ENCODE measurements at regions not wholly inside any gene's neighbourhood (a gene's known extent, or its start where the extent isn't known, plus 50 kb on each side); places are given as distances from the start of the nearest gene placed in this dataset.

- no peaks in the 10 kb centered on the region for H3K79me1 ChIP-seq (ENCODE audit: low read length)
- H3K27ac ChIP-seq (ENCODE audit: low read depth, low read length), result no peak overlapping the region
These were observed 263.8 kb upstream of the IGFBP7 start for GRCh38 chr4:57373991-57374390.

GRCh38 chr4:57371671-57372070 is 261.5 kb upstream of the IGFBP7 start:
- no peak overlapping the region for H3K23ac ChIP-seq (ENCODE audit: low read length)
- no peak overlapping the region for H3K4me3 ChIP-seq (ENCODE audit: low read depth, low read length)
- H3K4me1 ChIP-seq (ENCODE audit: control insufficient read depth in 1 of 2, insufficient read depth in 2 of 2, low read length in 2 of 2), result peaks cover 0 to 3% of the 10 kb centered on the region in 2 experiments
- no peaks in the 10 kb centered on the region for H3K79me2 ChIP-seq (ENCODE audit: control insufficient read depth, insufficient read depth, low read length, poor library complexity)
- H3K27ac ChIP-seq (ENCODE audit: low read depth, low read length), result no peak overlapping the region
- no peak overlapping the region for H3K9ac ChIP-seq (ENCODE audit: low read length)
- no peak overlapping the region for H3K4me2 ChIP-seq (ENCODE audit: low read length)
- H3K18ac ChIP-seq (ENCODE audit: low read length), result no peak overlapping the region
- WGBS (ENCODE audit: extremely low coverage, insufficient coverage, insufficient read length), result no CpG with 5 or more reads among the region's 4 CpGs
- no peaks in the 10 kb centered on the region for H3K9me3 ChIP-seq (ENCODE audit: insufficient read depth, low read depth, low read length)
- no peak overlapping the region for H4K12ac ChIP-seq (ENCODE audit: low read depth, low read length)
- H2AFZ ChIP-seq (ENCODE audit: insufficient read depth, low read length, poor library complexity), result no peak overlapping the region
- H3K36me3 ChIP-seq (ENCODE audit: control insufficient read depth in 1 of 2, insufficient read depth in 2 of 2, low read length in 2 of 2), result no peaks in the 10 kb centered on the region
- H2BK120ac ChIP-seq (ENCODE audit: insufficient read depth, low read length, poor library complexity), result no peak overlapping the region
- H2BK12ac ChIP-seq (ENCODE audit: low read length), result no peak overlapping the region
- H3K27me3 ChIP-seq (ENCODE audit: insufficient read depth, low read length), result no peaks in the 10 kb centered on the region
- no peak overlapping the region for H3K4ac ChIP-seq (ENCODE audit: low read depth, low read length)
- no peak for DNase-seq
- H4K91ac ChIP-seq (ENCODE audit: low read depth, low read length), result no peak overlapping the region
- H3K14ac ChIP-seq (ENCODE audit: low read length), result no peak overlapping the region
- no peak overlapping the region for H2BK5ac ChIP-seq (ENCODE audit: low read depth, low read length, poor library complexity)
- H3K79me1 ChIP-seq (ENCODE audit: low read length), result no peaks in the 10 kb centered on the region
- no peak overlapping the region for H2AK5ac ChIP-seq (ENCODE audit: low read length)
- H4K8ac ChIP-seq (ENCODE audit: low read depth, low read length), result no peak overlapping the region

More at GRCh38 chr4:57373991-57374390, 263.8 kb upstream of the IGFBP7 start:
- no CpG with 5 or more reads among the region's 1 CpG for WGBS (ENCODE audit: extremely low coverage, insufficient coverage, insufficient read length)
- Histone ChIP-seq H4K8ac (ENCODE audit: low read depth, low read length) (no peak overlapping the region), H3K36me3 (ENCODE audit: control insufficient read depth in 1 of 2, insufficient read depth in 2 of 2, low read length in 2 of 2) (no peaks in the 10 kb centered on the region), H4K12ac (ENCODE audit: low read depth, low read length) (no peak overlapping the region), H3K23ac (ENCODE audit: low read length) (no peak overlapping the region), H3K14ac (ENCODE audit: low read length) (no peak overlapping the region), H3K4me2 (ENCODE audit: low read length) (no peak overlapping the region), H3K4me3 (ENCODE audit: low read depth, low read length) (no peak overlapping the region), H3K4ac (ENCODE audit: low read depth, low read length) (no peak overlapping the region), H3K4me1 (ENCODE audit: control insufficient read depth in 1 of 2, insufficient read depth in 2 of 2, low read length in 2 of 2) (peaks cover 0 to 3% of the 10 kb centered on the region in 2 experiments), H2BK120ac (ENCODE audit: insufficient read depth, low read length, poor library complexity) (no peak overlapping the region), H3K18ac (ENCODE audit: low read length) (no peak overlapping the region), H3K9ac (ENCODE audit: low read length) (no peak overlapping the region), H2AK5ac (ENCODE audit: low read length) (no peak overlapping the region), H3K27me3 (ENCODE audit: insufficient read depth, low read length) (no peaks in the 10 kb centered on the region), H2BK5ac (ENCODE audit: low read depth, low read length, poor library complexity) (no peak overlapping the region), H4K91ac (ENCODE audit: low read depth, low read length) (no peak overlapping the region), H3K9me3 (ENCODE audit: insufficient read depth, low read depth, low read length) (no peaks in the 10 kb centered on the region), H3K79me2 (ENCODE audit: control insufficient read depth, insufficient read depth, low read length, poor library complexity) (no peaks in the 10 kb centered on the region), H2BK12ac (ENCODE audit: low read length) (no peak overlapping the region), H2AFZ (ENCODE audit: insufficient read depth, low read length, poor library complexity) (no peak overlapping the region)
- no peak for DNase-seq

GRCh38 chr4:57370691-57371090 is 260.5 kb upstream of the IGFBP7 start:
- Histone ChIP-seq H2BK5ac (ENCODE audit: low read depth, low read length, poor library complexity) (no peak overlapping the region), H3K79me2 (ENCODE audit: control insufficient read depth, insufficient read depth, low read length, poor library complexity) (no peaks in the 10 kb centered on the region), H2AK5ac (ENCODE audit: low read length) (no peak overlapping the region), H3K18ac (ENCODE audit: low read length) (no peak overlapping the region), H3K4me2 (ENCODE audit: low read length) (no peak overlapping the region), H3K4ac (ENCODE audit: low read depth, low read length) (no peak overlapping the region), H2BK120ac (ENCODE audit: insufficient read depth, low read length, poor library complexity) (no peak overlapping the region), H3K9me3 (ENCODE audit: insufficient read depth, low read depth, low read length) (no peaks in the 10 kb centered on the region), H3K4me3 (ENCODE audit: low read depth, low read length) (no peak overlapping the region), H4K12ac (ENCODE audit: low read depth, low read length) (no peak overlapping the region), H3K23ac (ENCODE audit: low read length) (no peak overlapping the region), H3K27me3 (ENCODE audit: insufficient read depth, low read length) (no peaks in the 10 kb centered on the region), H3K27ac (ENCODE audit: low read depth, low read length) (no peak overlapping the region), H3K14ac (ENCODE audit: low read length) (no peak overlapping the region), H3K36me3 (ENCODE audit: control insufficient read depth in 1 of 2, insufficient read depth in 2 of 2, low read length in 2 of 2) (no peaks in the 10 kb centered on the region), H4K8ac (ENCODE audit: low read depth, low read length) (no peak overlapping the region), H3K79me1 (ENCODE audit: low read length) (no peaks in the 10 kb centered on the region), H4K91ac (ENCODE audit: low read depth, low read length) (no peak overlapping the region), H3K4me1 (ENCODE audit: control insufficient read depth in 1 of 2, insufficient read depth in 2 of 2, low read length in 2 of 2) (peaks cover 0 to 3% of the 10 kb centered on the region in 2 experiments), H3K9ac (ENCODE audit: low read length) (no peak overlapping the region), H2AFZ (ENCODE audit: insufficient read depth, low read length, poor library complexity) (no peak overlapping the region), H2BK12ac (ENCODE audit: low read length) (no peak overlapping the region)
- WGBS (ENCODE audit: extremely low coverage, insufficient coverage, insufficient read length), result no CpG with 5 or more reads among the region's 3 CpGs
- DNase-seq, result peak in 1 of 2 donors; percentile 28

- H3K14ac ChIP-seq (ENCODE audit: low read length), result no peak overlapping the region
- no peaks in the 10 kb centered on the region for H3K79me1 ChIP-seq (ENCODE audit: low read length)
- H3K4me2 ChIP-seq (ENCODE audit: low read length), result no peak overlapping the region
- no peak for DNase-seq
- no CpG with 5 or more reads among the region's 1 CpG for WGBS (ENCODE audit: extremely low coverage, insufficient coverage, insufficient read length)
- no peak overlapping the region for H3K27ac ChIP-seq (ENCODE audit: low read depth, low read length)
- no peak overlapping the region for H2BK5ac ChIP-seq (ENCODE audit: low read depth, low read length, poor library complexity)
- H3K27me3 ChIP-seq (ENCODE audit: insufficient read depth, low read length), result no peaks in the 10 kb centered on the region
- H2BK12ac ChIP-seq (ENCODE audit: low read length), result no peak overlapping the region
- no peak overlapping the region for H2AK5ac ChIP-seq (ENCODE audit: low read length)
- H2AFZ ChIP-seq (ENCODE audit: insufficient read depth, low read length, poor library complexity), result no peak overlapping the region
- no peaks in the 10 kb centered on the region for H3K36me3 ChIP-seq (ENCODE audit: control insufficient read depth in 1 of 2, insufficient read depth in 2 of 2, low read length in 2 of 2)
- H3K9me3 ChIP-seq (ENCODE audit: insufficient read depth, low read depth, low read length), result no peaks in the 10 kb centered on the region
- H4K12ac ChIP-seq (ENCODE audit: low read depth, low read length), result no peak overlapping the region
- no peaks in the 10 kb centered on the region for H3K79me2 ChIP-seq (ENCODE audit: control insufficient read depth, insufficient read depth, low read length, poor library complexity)
- H3K23ac ChIP-seq (ENCODE audit: low read length), result no peak overlapping the region
- H3K9ac ChIP-seq (ENCODE audit: low read length), result no peak overlapping the region
- peaks cover 0 to 3% of the 10 kb centered on the region in 2 experiments for H3K4me1 ChIP-seq (ENCODE audit: control insufficient read depth in 1 of 2, insufficient read depth in 2 of 2, low read length in 2 of 2)
- H3K18ac ChIP-seq (ENCODE audit: low read length), result no peak overlapping the region
- H3K4me3 ChIP-seq (ENCODE audit: low read depth, low read length), result no peak overlapping the region
- no peak overlapping the region for H4K91ac ChIP-seq (ENCODE audit: low read depth, low read length)
- H3K4ac ChIP-seq (ENCODE audit: low read depth, low read length), result no peak overlapping the region
- H2BK120ac ChIP-seq (ENCODE audit: insufficient read depth, low read length, poor library complexity), result no peak overlapping the region
- no peak overlapping the region for H4K8ac ChIP-seq (ENCODE audit: low read depth, low read length)
These were observed 259.3 kb upstream of the IGFBP7 start for GRCh38 chr4:57369446-57369845.

All from trophoblast cell (in vitro differentiated cells and primary cell).